ENCODE measurements at regions not wholly inside any gene's neighbourhood (a gene's known extent, or its start where the extent isn't known, plus 50 kb on each side); places are given as distances from the start of the nearest gene placed in this dataset.
A peak's percentile ranks its signal among the peaks of the same experiment; 100 is the strongest.

- no peak for DNase-seq
- no peaks in the 10 kb centered on the region for H3K27me3 ChIP-seq
- H3K27ac ChIP-seq: no peak overlapping the region
- H3K9me3 ChIP-seq: no peaks in the 10 kb centered on the region
- intact Hi-C loops (cut with DNase I; ENCODE audit: low total_unique reads): no loop called here
- TF ChIP-seq CTCF (IDR thresholded peaks at IDR 0.05): no peak
- no peaks in the 10 kb centered on the region for H3K36me3 ChIP-seq
- no peaks in the 10 kb centered on the region for H3K4me1 ChIP-seq
- H3K4me3 ChIP-seq: no peak overlapping the region
Observed at GRCh38 chr6:153852034-153852433, 187.0 kb upstream of the OPRM1 start.

GRCh38 chr6:153849072-153849779 is 189.8 kb upstream of the OPRM1 start:
- no peaks in the 10 kb centered on the region for H3K27me3 ChIP-seq
- intact Hi-C loops (cut with DNase I; ENCODE audit: low total_unique reads): no loop called here
- H3K4me3 ChIP-seq: no peak overlapping the region
- no peaks in the 10 kb centered on the region for H3K9me3 ChIP-seq
- DNase-seq: no peak
- no peaks in the 10 kb centered on the region for H3K36me3 ChIP-seq
- H3K27ac ChIP-seq: no peak overlapping the region
- no peaks in the 10 kb centered on the region for H3K4me1 ChIP-seq
- TF ChIP-seq CTCF (IDR thresholded peaks at IDR 0.05): no peak

- H3K27me3 ChIP-seq: no peaks in the 10 kb centered on the region
- no peaks in the 10 kb centered on the region for H3K9me3 ChIP-seq
- peaks cover 0 to 10% (median 0%) of the 10 kb centered on the region in 4 donors for H3K4me1 ChIP-seq
- no peak for TF ChIP-seq CTCF (IDR thresholded peaks at IDR 0.05)
- intact Hi-C loops (cut with DNase I; ENCODE audit: low total_unique reads): no loop called here
- H3K36me3 ChIP-seq: no peaks in the 10 kb centered on the region
- H3K27ac ChIP-seq: no peak overlapping the region
- no peak overlapping the region for H3K4me3 ChIP-seq
- no peak for DNase-seq
Observed at GRCh38 chr6:153843420-153843819, 195.6 kb upstream of the OPRM1 start.

GRCh38 chr6:153842491-153842890 is 196.5 kb upstream of the OPRM1 start:
- DNase-seq: no peak
- Histone ChIP-seq H3K4me1 (peaks cover 0 to 10% (median 0%) of the 10 kb centered on the region in 4 donors), H3K27ac (no peak overlapping the region), H3K9me3 (no peaks in the 10 kb centered on the region), H3K36me3 (no peaks in the 10 kb centered on the region), H3K4me3 (no peak overlapping the region), H3K27me3 (no peaks in the 10 kb centered on the region)
- no peak for TF ChIP-seq CTCF (IDR thresholded peaks at IDR 0.05)
- intact Hi-C loops (cut with DNase I; ENCODE audit: low total_unique reads): no loop called here

GRCh38 chr6:153840039-153840850 is 198.8 kb upstream of the OPRM1 start:
- Histone ChIP-seq H3K27ac (peak overlapping the region in 1 of 2 donors; percentile 29), H3K27me3 (no peaks in the 10 kb centered on the region), H3K4me1 (peaks cover 0 to 10% (median 0%) of the 10 kb centered on the region in 4 donors), H3K9me3 (no peaks in the 10 kb centered on the region), H3K36me3 (no peaks in the 10 kb centered on the region), H3K4me3 (no peak overlapping the region)
- no peak for TF ChIP-seq CTCF (IDR thresholded peaks at IDR 0.05)
- no peak for DNase-seq
- intact Hi-C loops (cut with DNase I; ENCODE audit: low total_unique reads): no loop called here
